Adipocyte (in vitro differentiated cells): ENCODE measurements at regions not wholly inside any gene's neighbourhood (a gene's known extent, or its start where the extent isn't known, plus 50 kb on each side); places are given as distances from the start of the nearest gene placed in this dataset.

Experiments used
- DNase-seq: peaks from one replicate; pipeline ENCODE4 v3.0.0-alpha.2; 2015; ENCODE audit warnings: low read depth
- H3K27me3 ChIP-seq: replicated peaks from 2 replicates; pipeline ENCODE4 v1.7.0; 2013; ENCODE audit warnings: mild to moderate bottlenecking, low read length, moderate library complexity; ENCODE audit not compliant: control insufficient read depth, insufficient read depth
- H3K36me3 ChIP-seq: 2 replicates; pipeline ENCODE4 v1.7.0; 2013; ENCODE audit warnings: low read length, mild to moderate bottlenecking, moderate library complexity; ENCODE audit not compliant: control insufficient read depth, insufficient read depth, severe bottlenecking
- H3K4me1 ChIP-seq: 2 replicates; pipeline ENCODE4 v1.7.0; 2013; ENCODE audit warnings: mild to moderate bottlenecking, low read length, moderate library complexity; ENCODE audit not compliant: control insufficient read depth, insufficient read depth
- H3K4me3 ChIP-seq: 2 replicates; pipeline ENCODE4 v1.7.0; 2013; ENCODE audit warnings: mild to moderate bottlenecking, low read length, moderate library complexity
- H3K9ac ChIP-seq: 2 replicates; pipeline ENCODE4 v1.7.0; 2013; ENCODE audit warnings: mild to moderate bottlenecking, low read length, moderate library complexity
- H3K9me3 ChIP-seq: 2 replicates; pipeline ENCODE4 v1.7.0; 2013; ENCODE audit warnings: mild to moderate bottlenecking, low read length, moderate library complexity; ENCODE audit not compliant: control insufficient read depth

DNA sequence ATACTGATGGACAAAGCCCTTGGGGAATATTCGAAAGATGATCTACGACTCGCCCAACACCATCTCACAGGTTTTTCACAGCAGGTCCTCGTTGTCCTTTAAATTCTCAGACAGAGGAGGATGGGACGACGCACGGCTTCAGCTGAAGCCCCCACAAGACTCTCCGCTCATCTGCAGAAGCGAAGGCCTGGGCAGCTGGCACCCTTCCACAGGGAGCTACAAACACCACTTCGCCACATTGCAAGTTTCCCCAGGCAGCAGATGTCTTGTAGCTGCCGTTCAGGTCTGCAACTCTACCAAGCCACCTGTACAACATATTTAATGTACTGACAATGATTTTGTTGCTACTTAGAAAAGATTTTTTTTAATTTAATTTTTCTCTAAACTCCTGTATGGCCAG, 642.9 kb downstream of the ZEB2 start:
- no peaks in the 10 kb centered on the region for H3K27me3 ChIP-seq
- no peaks in the 10 kb centered on the region for H3K36me3 ChIP-seq
- DNase-seq = no peak
- no peak overlapping the region for H3K9ac ChIP-seq
- H3K4me3 ChIP-seq = no peak overlapping the region
- H3K9me3 ChIP-seq = peaks cover 16% of the 10 kb centered on the region
- H3K4me1 ChIP-seq = no peaks in the 10 kb centered on the region

DNA sequence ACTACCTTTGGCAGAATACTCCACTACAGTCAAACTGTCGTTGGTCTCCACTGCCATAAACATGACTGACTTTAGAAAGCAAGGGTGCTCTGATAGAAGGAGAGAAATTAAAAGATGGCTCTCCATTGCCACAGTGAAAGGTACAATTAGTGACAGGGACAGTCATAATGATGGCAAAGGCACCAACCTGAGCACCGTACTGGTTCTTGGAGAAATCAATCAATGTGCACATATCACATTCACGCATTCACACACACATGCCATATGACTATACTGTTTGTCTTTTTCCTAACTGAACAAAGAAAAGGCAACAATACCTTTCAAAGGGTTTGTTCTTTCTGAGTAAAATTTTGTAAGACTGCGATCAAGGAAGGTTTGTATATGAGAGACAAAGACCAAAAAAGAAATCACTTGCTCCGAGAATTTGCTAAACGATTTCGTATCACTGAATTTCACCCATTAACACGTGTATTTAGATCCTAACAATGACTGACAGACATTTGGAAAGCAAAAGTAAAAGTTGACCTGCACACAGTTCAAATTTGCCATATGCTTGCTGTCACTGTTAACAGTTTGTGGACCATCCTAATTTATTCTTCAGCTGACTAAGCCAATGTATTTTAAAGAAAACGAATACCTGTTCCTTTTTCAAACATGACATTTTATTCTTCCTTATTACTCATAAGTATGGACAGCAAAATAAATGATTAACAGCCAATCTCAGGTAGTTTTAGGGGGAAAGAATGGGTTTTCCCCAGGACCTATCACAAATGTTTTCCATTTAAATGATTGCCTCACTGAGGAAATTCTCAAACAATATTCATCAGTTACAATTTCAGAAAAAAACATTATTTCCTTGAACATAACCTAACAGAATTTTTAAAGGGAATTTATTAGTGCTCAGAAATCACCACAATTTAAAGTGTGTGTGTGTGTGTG, 644.4 kb downstream of the ZEB2 start:
- no peak for DNase-seq
- no peak overlapping the region for H3K9ac ChIP-seq
- peaks cover 25% of the 10 kb centered on the region for H3K9me3 ChIP-seq
- H3K4me3 ChIP-seq = no peak overlapping the region
- no peaks in the 10 kb centered on the region for H3K4me1 ChIP-seq
- no peaks in the 10 kb centered on the region for H3K27me3 ChIP-seq
- no peaks in the 10 kb centered on the region for H3K36me3 ChIP-seq

DNA sequence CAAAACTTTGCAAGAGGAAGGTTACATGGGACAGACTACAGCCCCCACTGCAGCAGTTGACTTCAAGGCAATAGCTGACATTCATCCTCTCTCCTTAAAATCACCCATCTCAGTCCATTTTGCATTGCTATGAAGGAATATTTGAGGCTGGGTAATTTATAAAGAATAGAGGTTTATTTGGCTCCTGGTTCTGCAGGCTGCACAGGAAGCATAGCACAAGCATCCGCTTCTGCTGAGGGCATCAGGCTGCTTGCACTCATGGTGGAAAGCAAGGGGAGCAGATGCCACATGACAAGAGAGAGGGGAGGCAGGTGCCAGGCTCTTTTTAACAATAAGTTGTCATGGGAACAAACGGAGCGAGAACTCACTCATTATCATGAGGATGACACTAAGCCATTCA, 646.0 kb downstream of the ZEB2 start:
- no peak overlapping the region for H3K9ac ChIP-seq
- no peaks in the 10 kb centered on the region for H3K4me1 ChIP-seq
- DNase-seq = no peak
- H3K4me3 ChIP-seq = no peak overlapping the region
- H3K27me3 ChIP-seq = no peaks in the 10 kb centered on the region
- peaks cover 35% of the 10 kb centered on the region for H3K9me3 ChIP-seq
- H3K36me3 ChIP-seq = no peaks in the 10 kb centered on the region

DNA sequence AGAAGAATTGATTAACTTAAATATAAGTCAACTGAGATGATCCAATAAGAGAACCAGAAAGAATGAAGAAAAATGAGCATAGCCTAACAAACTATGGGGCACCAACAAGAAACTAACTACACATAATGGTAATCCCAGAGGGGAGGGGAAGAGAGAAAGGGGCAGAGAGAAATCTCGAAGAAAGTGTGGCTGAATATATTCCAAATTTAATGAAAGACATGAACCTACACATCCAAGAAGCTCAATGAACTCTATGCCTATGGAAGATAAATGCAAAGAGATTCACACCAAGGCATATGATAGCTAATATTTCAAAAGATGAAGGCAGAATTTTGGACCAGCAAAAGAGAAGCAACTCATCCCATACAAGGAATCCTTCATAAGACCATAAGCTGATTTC, 649.2 kb downstream of the ZEB2 start:
- Histone ChIP-seq H3K36me3 (no peaks in the 10 kb centered on the region), H3K9me3 (peaks cover 35% of the 10 kb centered on the region), H3K27me3 (no peaks in the 10 kb centered on the region), H3K4me1 (no peaks in the 10 kb centered on the region), H3K9ac (no peak overlapping the region), H3K4me3 (no peak overlapping the region)
- no peak for DNase-seq

DNA sequence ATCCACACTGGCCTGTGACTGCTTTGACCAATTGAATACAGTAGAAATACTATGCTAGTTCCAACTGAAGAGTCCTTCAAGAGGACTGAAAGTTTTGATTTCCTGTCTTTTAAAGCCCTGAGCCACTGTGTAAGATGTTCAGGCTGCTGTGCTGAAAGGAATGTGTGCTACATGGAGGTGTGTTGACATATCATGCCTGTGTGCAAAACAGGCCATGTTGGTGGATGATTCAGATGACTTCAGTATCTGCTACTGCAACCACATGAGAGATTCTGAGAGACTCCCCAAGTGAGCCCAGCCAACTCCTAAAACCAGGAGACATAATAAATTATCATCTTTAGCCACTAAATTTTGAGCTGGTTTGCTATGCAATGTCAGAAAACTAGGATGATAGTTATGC, 662.9 kb downstream of the ZEB2 start:
- DNase-seq = no peak
- no peaks in the 10 kb centered on the region for H3K27me3 ChIP-seq
- H3K9ac ChIP-seq = no peak overlapping the region
- no peak overlapping the region for H3K4me3 ChIP-seq
- H3K9me3 ChIP-seq = peaks cover 3% of the 10 kb centered on the region
- no peaks in the 10 kb centered on the region for H3K4me1 ChIP-seq
- no peaks in the 10 kb centered on the region for H3K36me3 ChIP-seq

DNA sequence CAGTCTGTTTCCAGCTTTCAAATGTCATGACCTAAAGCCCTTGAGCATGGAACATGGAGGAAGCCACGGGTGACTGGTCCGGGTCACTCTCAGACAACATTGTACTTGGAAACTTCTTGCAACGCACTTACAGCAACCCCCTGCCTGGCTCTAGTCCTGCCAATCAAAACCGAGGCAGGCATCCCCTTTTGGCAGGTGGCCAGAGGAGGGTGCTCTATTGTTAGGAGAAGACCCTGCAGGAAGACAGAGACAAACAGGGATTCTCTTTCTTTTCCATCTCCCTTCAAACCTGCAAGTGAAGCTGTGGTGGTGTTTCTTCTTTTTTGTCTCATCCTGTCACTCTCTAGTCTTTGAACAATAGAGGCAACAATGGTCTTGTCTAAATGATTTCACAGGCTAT, 667.2 kb downstream of the ZEB2 start:
- H3K27me3 ChIP-seq = no peaks in the 10 kb centered on the region
- no peak overlapping the region for H3K9ac ChIP-seq
- peaks cover 3% of the 10 kb centered on the region for H3K9me3 ChIP-seq
- H3K4me1 ChIP-seq = no peaks in the 10 kb centered on the region
- DNase-seq = no peak
- no peak overlapping the region for H3K4me3 ChIP-seq
- H3K36me3 ChIP-seq = no peaks in the 10 kb centered on the region

DNA sequence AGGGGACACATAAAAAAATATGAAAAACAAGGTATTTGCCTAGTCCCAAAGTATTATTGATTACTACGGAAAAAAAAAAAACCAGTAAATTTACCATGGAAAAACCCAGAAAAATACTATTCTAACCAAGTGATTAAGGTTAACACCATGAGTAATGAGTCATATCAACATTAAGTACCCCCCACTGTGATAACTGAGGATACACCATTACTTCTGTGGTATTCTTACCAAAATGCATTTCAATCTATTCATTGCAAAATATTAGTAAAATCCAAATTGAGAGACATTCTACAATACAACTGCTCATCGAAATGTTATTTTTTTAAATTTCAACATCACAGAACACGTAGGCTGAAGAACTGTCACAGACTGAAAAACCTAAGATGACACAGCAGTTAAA, 669.8 kb downstream of the ZEB2 start:
- no peaks in the 10 kb centered on the region for H3K4me1 ChIP-seq
- peaks cover 1% of the 10 kb centered on the region for H3K9me3 ChIP-seq
- H3K4me3 ChIP-seq = no peak overlapping the region
- no peak overlapping the region for H3K9ac ChIP-seq
- no peaks in the 10 kb centered on the region for H3K36me3 ChIP-seq
- DNase-seq = no peak
- no peaks in the 10 kb centered on the region for H3K27me3 ChIP-seq

DNA sequence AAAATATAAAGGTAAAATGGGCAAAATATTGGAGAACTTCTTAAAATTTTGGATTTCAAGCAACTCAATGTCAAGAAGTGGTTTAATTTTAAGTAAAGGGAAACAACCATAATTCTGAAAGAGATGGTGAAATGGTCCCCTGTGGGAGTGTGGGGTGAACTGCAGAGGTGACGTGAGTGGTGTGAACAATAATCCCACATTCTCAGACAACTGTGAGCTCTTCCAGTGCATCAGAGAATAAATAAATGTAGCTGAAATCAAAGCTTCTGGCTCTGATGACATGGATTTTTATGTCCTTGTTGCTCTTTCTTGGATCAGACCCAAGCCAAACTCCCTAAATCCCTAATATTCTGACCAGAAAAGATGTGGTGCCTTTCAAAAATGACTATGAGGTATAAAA, 672.7 kb downstream of the ZEB2 start:
- Histone ChIP-seq H3K4me1 (no peaks in the 10 kb centered on the region), H3K27me3 (no peaks in the 10 kb centered on the region), H3K36me3 (no peaks in the 10 kb centered on the region), H3K9ac (no peak overlapping the region), H3K9me3 (no peaks in the 10 kb centered on the region), H3K4me3 (no peak overlapping the region)
- no peak for DNase-seq

DNA sequence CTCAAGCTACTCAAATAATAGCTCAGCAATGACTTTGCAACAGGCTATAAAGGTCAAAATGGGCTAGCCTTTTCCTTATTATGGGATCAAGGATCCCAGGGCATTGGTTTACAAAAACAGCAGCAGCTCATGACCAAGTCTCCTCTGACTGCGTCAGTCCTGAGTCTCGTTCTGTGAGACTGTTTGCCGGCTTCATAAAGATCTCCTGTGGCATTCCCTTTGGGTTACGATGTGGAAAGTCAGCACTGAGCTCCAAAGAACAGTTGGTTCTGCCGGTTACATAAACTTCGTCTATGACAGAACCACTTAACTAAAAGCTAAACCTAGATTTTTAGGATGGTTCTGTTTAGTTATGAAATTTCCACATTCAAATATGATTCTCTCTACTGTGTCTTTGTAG, 674.9 kb downstream of the ZEB2 start:
- H3K4me3 ChIP-seq = no peak overlapping the region
- H3K4me1 ChIP-seq = no peaks in the 10 kb centered on the region
- peaks cover 5% of the 10 kb centered on the region for H3K9me3 ChIP-seq
- H3K36me3 ChIP-seq = no peaks in the 10 kb centered on the region
- DNase-seq = no peak
- no peak overlapping the region for H3K9ac ChIP-seq
- no peaks in the 10 kb centered on the region for H3K27me3 ChIP-seq

DNA sequence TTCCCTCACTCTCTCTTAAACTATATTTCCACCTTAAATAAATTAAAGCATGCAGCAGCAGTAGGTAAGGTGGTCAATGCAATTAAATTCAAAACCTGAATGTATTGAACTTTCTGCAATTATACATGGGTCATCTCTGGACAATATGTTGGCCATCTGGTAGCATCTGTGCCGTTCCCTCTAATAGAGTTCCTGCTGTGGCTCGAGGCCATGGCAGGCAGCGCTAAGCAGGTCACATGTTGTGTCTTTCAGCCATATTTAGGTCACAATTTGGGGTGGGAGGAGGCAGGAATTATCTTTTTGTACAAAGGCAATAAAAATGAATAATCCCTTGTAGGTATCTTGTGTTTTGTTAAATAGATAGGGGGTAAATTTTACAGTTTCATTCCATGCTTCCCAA, 676.2 kb downstream of the ZEB2 start:
- H3K9ac ChIP-seq = no peak overlapping the region
- no peak for DNase-seq
- H3K4me1 ChIP-seq = no peaks in the 10 kb centered on the region
- H3K9me3 ChIP-seq = peaks cover 5% of the 10 kb centered on the region
- H3K27me3 ChIP-seq = no peaks in the 10 kb centered on the region
- H3K4me3 ChIP-seq = no peak overlapping the region
- H3K36me3 ChIP-seq = no peaks in the 10 kb centered on the region

DNA sequence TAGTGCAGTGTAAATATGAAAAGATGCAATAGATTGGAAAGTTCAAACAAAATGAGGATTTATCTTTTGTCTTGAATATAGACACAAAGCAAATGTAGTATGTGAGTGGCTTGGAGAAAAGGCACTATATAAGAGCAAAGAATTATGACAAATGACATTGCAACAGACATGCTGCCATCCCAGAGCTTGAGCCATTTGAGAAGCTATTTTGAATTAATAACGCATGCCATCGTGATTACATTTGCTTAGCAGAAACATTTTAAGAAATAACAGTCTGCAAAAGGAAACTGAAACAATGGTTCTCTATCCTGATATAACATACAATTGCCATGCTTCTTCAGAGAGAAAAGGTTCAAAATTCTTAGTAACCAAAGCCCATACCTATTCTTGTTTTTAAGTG, 677.1 kb downstream of the ZEB2 start:
- Histone ChIP-seq H3K4me3 (no peak overlapping the region), H3K27me3 (no peaks in the 10 kb centered on the region), H3K9ac (no peak overlapping the region), H3K36me3 (no peaks in the 10 kb centered on the region), H3K9me3 (peaks cover 5% of the 10 kb centered on the region), H3K4me1 (no peaks in the 10 kb centered on the region)
- DNase-seq = no peak

DNA sequence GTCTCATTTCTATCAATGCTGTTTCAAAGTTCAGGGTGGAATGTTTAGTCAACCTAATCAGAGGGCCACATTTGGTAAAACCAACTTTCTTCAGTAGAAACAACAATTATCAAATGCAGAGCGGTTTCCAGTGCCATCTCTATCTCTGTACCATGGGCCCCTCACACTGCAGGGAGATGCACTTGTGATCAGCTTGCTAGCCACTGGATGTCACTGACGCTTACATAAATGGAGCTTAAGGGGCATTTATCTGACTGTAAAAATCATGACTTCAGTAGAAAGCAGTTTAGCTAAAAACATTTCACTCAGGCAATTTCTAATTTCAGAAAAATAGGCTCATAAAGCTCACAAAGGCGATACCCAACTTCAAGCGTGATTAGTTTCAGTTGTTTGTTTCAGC, 678.0 kb downstream of the ZEB2 start:
- H3K9me3 ChIP-seq = peaks cover 5% of the 10 kb centered on the region
- no peaks in the 10 kb centered on the region for H3K27me3 ChIP-seq
- no peak for DNase-seq

More for the DNA sequence above, 678.0 kb downstream of the ZEB2 start:
- H3K36me3 ChIP-seq = no peaks in the 10 kb centered on the region
- H3K4me3 ChIP-seq = no peak overlapping the region
- H3K9ac ChIP-seq = no peak overlapping the region
- no peaks in the 10 kb centered on the region for H3K4me1 ChIP-seq
